ENCODE measurements at regions not wholly inside any gene's neighbourhood (a gene's known extent, or its start where the extent isn't known, plus 50 kb on each side); places are given as distances from the start of the nearest gene placed in this dataset.

- TF ChIP-seq POLR2A (IDR thresholded peaks at IDR 0.05) (no peak), CTCF (IDR thresholded peaks at IDR 0.05 in 8 of 11, conservative IDR thresholded peaks at IDR 0.05 in 3 of 11) (no peak), POLR2AphosphoS5 (IDR thresholded peaks at IDR 0.05) (no peak)
These were observed 59.0 kb upstream of the F3 start for GRCh38 chr1:94600556-94600955.

Measured in spleen (tissue), 7 donors.